HCT116 (cell line): ENCODE measurements at regions not wholly inside any gene's neighbourhood (a gene's known extent, or its start where the extent isn't known, plus 50 kb on each side); places are given as distances from the start of the nearest gene placed in this dataset.

Source experiments
- POLR2A ChIP-seq: IDR thresholded peaks from 2 replicates; pipeline ENCODE4 v1.7.0; 2011; ENCODE audit warnings: borderline replicate concordance; ENCODE audit not compliant: insufficient read depth, insufficient read length; ENCODE audit errors: extremely low read depth
- TF ChIP-seq, protein P1 (sequence below), 3 experiments: fragments of 200-600 bp in 1 of 3; sonication (generic) in 1 of 3; IDR thresholded peaks in 2 of 3; conservative IDR thresholded peaks in 1 of 3; 2 replicates each; pipeline ENCODE4 v1.5.1; 2012 to 2017; ENCODE audit warnings: low read depth in 2 of 3, low read length in 2 of 3, antibody characterized with exemption in 1 of 3, borderline replicate concordance in 1 of 3, control low read depth in 1 of 3, mild to moderate bottlenecking in 1 of 3, mixed read lengths in 1 of 3, mixed run types in 1 of 3, moderate library complexity in 1 of 3; ENCODE audit not compliant: insufficient read depth in 1 of 3

GRCh38 chr1:68324316-68324715 lies 92.0 kb upstream of the WLS start:
- TF ChIP-seq, protein P1, sequence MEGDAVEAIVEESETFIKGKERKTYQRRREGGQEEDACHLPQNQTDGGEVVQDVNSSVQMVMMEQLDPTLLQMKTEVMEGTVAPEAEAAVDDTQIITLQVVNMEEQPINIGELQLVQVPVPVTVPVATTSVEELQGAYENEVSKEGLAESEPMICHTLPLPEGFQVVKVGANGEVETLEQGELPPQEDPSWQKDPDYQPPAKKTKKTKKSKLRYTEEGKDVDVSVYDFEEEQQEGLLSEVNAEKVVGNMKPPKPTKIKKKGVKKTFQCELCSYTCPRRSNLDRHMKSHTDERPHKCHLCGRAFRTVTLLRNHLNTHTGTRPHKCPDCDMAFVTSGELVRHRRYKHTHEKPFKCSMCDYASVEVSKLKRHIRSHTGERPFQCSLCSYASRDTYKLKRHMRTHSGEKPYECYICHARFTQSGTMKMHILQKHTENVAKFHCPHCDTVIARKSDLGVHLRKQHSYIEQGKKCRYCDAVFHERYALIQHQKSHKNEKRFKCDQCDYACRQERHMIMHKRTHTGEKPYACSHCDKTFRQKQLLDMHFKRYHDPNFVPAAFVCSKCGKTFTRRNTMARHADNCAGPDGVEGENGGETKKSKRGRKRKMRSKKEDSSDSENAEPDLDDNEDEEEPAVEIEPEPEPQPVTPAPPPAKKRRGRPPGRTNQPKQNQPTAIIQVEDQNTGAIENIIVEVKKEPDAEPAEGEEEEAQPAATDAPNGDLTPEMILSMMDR (IDR thresholded peaks at IDR 0.05 in 2 of 3, conservative IDR thresholded peaks at IDR 0.05 in 1 of 3; ENCODE audit: borderline replicate concordance in 1 of 3, insufficient read depth in 1 of 3, low read depth in 2 of 3, low read length in 2 of 3), result no peak
- no peak for TF ChIP-seq POLR2A
